ENCODE measurements at regions not wholly inside any gene's neighbourhood (a gene's known extent, or its start where the extent isn't known, plus 50 kb on each side); places are given as distances from the start of the nearest gene placed in this dataset.

- no peak for DNase-seq (ENCODE audit: low read depth)
- in situ Hi-C loops (cut with HindIII; ENCODE audit: low pct_unique_long_range_greater_than_20kb, low sequenced_read_pairs): no loop called here
These were observed 64.6 kb upstream of the TAF1B start for GRCh38 chr2:9778471-9779316.

DNA sequence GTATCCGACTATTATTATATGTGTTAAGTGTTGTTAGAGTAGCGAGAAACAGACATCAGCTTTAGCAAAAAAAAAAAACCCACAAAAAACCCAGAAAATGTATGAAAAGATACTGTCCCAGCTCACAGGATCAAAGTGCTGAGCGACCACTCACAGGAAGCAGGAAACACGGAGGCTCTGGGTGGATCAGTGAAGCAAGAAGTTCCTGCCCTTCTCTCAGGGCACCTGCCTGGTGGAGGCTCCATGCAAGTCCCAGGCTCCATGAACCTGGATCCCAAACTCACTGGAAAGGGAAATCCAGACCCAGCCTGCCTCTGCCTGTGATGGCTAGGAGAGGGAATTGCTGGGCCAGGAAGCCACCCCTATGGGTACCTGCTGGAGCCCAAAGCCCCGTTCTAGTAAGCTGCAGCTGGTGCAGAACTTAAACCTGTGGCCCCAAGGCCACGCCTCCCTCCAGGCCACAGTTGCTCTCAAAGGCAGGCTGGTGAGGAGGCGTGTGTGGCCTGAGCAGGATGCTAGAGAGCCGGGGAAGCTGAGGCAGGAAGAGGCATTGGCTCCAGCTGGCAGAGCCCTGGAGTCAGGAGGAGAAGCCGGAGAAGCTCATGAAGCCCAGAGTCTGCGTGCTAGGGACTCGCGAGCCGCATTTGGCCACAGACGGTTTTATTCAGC, 63.5 kb upstream of the TAF1B start:
- in situ Hi-C loops (cut with HindIII; ENCODE audit: low pct_unique_long_range_greater_than_20kb, low sequenced_read_pairs): no loop called here
- no peak for DNase-seq (ENCODE audit: low read depth)

GRCh38 chr2:9780368-9781130, 62.7 kb upstream of the TAF1B start:
- in situ Hi-C loops (cut with HindIII; ENCODE audit: low pct_unique_long_range_greater_than_20kb, low sequenced_read_pairs): no loop called here
- DNase-seq (ENCODE audit: low read depth): no peak

DNA sequence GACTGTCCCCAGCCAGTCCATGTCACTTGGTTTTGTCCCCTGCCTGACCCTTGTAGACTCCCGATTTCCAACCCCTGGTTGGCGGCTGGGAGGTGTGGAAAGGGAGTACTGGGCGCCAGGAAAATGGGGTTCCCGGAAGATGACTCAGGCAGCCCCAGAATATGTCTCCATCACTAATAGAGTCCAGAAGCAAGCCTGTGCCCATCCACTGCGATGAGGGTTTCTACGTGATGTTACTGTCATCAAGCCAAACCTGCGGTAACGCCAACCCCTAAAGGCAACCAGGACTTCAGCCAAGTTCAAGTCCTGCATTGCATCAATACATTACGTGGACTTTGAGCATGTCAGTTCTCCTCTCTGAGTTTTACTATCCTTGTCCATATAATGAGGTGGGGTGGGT, 62.0 kb upstream of the TAF1B start:
- DNase-seq (ENCODE audit: low read depth): no peak
- in situ Hi-C loops (cut with HindIII; ENCODE audit: low pct_unique_long_range_greater_than_20kb, low sequenced_read_pairs): no loop called here

DNA sequence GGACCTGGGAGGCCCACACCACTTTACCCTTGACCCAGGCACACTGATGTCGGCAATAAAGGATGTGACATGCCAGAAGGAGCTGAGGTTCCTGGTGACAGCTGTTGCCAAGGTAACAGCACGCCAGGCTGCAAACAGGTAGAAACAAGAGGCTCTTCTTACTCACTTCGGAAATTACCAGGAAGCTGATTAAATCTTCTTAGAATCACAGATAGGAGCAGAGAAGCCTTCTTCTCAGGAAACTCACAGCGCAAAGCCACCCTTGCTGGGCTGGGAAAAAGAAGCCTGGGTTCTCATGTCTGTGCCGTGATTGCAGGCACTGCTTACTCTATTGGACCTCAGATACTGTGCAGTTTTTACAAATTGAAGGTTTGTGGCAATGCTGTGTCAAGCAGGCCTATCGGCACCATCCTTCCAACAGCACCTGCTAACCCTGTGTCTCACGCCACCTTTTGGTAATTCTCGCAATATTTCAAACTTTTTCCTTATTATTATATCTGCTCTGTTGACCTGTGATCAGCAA, 61.0 kb upstream of the TAF1B start:
- in situ Hi-C loops (cut with HindIII; ENCODE audit: low pct_unique_long_range_greater_than_20kb, low sequenced_read_pairs): no loop called here

DNA sequence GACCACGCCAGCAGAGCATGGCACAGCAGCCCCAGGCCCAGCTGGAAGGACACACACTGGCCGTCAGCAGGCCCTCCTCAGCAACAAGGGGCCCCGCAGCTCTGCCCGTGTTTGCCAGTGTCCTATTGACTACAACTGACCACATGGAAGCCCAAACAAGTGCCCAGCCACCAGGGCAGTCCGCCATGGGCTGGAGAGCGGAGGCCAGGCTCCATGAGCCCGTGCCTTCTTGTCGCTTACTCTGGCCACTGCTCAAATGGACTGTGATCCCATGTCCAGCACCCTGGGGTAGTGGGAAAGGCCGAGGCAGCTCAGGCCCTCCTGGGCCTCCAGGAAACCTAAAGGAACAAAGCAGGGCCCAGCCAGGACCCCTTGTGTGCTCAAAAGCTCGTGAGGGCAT, 53.9 kb upstream of the TAF1B start:
- in situ Hi-C loops (cut with HindIII; ENCODE audit: low pct_unique_long_range_greater_than_20kb, low sequenced_read_pairs): no loop called here
- DNase-seq (ENCODE audit: low read depth): no peak

More for the DNA sequence above, 61.0 kb upstream of the TAF1B start:
- DNase-seq (ENCODE audit: low read depth): peak; percentile 52

- no peak for DNase-seq (ENCODE audit: low read depth)
- in situ Hi-C loops (cut with HindIII; ENCODE audit: low pct_unique_long_range_greater_than_20kb, low sequenced_read_pairs): no loop called here
These were observed 52.5 kb upstream of the TAF1B start for GRCh38 chr2:9790702-9791225.

GRCh38 chr2:9791711-9792110, 51.6 kb upstream of the TAF1B start:
- in situ Hi-C loops (cut with HindIII; ENCODE audit: low pct_unique_long_range_greater_than_20kb, low sequenced_read_pairs): no loop called here
- DNase-seq (ENCODE audit: low read depth): no peak

DNA sequence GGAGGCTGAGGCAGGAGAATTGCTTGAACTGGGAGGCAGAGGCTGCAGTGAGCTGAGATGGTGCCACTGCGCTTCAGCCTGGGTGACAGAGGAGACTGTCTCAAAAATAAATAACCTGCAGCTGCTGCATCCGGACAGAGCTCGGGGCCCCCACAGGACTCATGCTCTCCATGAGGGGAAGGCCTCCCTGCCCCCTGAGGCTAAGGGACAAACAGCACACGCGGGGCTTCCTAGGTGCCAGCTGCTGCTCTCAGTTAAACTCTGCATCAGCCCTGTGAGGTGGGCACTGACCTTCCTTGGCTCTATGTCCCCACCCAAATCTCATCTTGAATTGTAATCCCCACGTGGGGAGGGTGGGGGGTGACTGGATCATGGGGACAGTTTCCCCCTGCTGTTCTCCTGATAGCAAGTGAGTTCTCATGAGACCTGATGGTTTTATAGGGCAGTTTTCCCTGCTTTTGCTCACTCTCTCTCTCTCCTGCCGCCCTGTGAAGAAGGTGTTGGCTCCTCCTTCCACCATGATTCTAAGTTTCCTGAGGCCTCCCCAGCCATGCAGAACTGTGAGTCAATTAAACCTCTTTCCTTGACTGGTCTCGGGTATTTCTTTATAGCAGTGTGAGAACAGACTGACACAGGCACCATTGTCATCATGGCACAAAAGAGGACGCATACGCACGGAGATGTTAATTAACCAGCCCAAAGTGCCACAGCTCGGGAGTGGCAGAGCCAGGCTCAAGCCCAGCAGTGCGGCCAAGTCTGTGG, 49.9 kb upstream of the TAF1B start:
- DNase-seq (ENCODE audit: low read depth): no peak
- in situ Hi-C loops (cut with HindIII; ENCODE audit: low pct_unique_long_range_greater_than_20kb, low sequenced_read_pairs): no loop called here
